Epithelial cell of prostate (primary cell): ENCODE measurements at regions not wholly inside any gene's neighbourhood (a gene's known extent, or its start where the extent isn't known, plus 50 kb on each side); places are given as distances from the start of the nearest gene placed in this dataset.

Experiments used
- DNase-seq: peaks from one replicate; pipeline ENCODE4 v3.0.0-alpha.2; 2011; ENCODE audit warnings: low read depth, low spot score
- H3K27ac ChIP-seq: fragments of 450-650 bp; 2 replicates; pipeline ENCODE4 v1.5.1; 2017; ENCODE audit warnings: mild to moderate bottlenecking

DNA sequence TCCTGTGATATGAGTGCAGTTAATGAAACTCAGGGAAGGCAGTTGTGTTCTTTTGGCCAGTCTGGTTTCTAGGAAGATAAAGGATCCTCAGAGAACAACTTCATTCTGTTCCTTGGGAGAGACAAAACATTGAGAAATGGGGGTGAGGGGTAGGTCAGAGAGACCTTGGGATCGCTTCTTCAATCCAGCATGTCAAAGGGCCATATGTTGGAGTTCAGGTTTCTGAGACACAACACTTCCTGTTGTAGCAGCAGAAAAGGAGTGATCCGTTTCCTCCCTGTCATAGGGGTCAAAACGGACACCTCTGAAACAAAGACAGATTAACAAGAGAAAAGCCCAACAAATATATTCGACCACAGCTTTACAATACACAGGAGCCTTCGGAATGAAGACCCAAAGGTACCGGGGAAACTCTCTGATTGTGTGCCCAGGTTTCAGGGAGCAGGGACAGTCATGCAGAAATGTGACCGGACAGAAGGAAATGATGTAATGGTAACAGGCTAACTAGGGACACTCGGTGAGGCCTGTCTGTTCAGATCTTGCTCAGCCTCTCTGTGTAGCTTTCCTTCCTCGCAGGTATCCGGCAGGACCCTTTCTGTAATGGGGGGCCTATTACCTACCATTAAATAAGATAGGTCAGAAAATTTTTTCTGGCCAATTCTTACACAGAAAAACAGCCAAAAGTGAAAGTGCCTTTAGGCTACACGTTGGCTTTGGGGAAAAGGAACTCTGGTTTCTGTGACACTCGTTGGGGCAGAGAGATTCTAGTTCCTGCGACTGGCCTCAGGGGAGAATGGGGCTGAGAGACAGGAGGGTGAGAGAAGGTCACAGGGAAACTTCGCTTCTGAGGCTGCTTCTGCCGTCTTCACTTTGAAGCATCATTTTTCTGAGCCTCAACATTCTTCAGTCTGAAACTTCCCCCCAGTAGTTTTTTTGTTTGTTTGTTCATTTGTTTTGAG, 103.3 kb upstream of the TLR3 start:
- no peak overlapping the region for H3K27ac ChIP-seq
- no peak for DNase-seq

DNA sequence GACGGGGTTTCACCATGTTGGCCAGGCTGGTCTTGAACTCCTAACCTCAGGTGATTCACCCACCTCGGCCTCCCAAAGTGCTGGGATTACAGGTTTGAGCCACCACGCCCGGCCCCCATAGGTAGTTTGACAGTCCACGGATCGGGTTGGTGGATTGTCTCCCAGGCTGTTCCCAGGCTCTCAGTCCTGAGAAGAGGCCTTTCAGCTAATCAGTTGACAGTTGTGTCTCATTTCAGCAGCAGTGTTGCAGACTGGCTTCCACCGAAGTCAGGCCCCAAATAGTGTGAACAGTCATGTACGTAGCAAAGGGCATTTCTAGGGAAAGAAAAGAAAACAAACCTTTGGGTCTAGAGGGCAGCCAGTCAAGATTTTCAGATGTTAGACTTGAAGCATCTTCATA, 102.4 kb upstream of the TLR3 start:
- H3K27ac ChIP-seq = no peak overlapping the region
- DNase-seq = no peak

DNA sequence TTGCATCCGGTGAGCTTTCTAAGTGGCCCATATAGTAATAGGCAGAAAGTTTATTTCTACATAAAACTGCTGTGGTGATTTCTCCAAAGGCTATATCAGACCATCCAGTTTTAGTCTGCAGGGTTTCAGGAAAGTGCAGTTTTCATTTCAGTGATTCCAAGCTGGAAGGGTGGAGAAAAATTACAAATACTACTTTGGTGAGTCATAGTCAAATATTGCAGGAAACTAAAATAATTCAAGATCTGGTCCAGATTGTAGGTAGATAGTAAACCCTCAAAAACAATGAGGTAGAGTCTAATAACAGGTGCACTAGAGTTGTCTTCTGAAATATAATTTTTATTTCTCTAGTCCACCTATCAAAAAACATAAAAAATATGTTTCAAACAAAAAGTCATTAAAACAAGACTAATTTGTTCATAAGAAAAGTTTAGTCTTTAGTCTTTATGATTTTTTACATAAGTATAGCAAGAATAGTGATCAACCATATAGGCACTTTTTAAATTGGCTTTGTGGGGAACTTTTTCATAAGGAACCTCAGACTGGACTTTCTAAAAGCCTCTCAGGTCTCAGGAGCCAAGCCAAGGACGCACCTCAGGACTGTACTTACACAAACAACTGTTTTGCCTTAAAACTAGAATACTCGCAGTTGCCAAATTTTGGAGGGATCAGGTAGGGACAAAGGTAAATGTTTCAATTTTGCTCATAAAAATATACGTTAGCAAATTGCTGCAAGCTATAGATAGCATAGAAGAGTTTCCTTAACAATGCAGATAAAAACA, 101.8 kb upstream of the TLR3 start:
- no peak for DNase-seq
- H3K27ac ChIP-seq = no peak overlapping the region

DNA sequence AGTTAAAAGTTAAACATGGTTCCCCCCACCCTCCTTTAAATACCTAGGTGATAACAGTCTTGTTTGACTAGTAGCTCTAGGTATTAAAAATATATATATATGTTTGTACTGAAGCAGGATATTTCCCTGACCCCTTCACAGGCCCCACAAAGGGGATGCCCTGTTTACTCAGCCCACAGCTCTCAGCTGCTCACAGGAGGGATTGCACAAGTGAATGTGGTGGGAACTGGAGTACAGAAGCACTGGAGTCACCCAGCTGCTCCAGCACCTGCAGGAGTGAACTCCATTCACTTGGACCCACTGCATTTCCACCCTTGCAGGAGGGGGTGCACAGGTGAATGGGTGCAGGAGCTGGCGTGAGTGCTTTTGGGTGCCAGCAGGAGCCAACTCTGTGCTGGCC, 99.3 kb upstream of the TLR3 start:
- no peak overlapping the region for H3K27ac ChIP-seq
- no peak for DNase-seq

DNA sequence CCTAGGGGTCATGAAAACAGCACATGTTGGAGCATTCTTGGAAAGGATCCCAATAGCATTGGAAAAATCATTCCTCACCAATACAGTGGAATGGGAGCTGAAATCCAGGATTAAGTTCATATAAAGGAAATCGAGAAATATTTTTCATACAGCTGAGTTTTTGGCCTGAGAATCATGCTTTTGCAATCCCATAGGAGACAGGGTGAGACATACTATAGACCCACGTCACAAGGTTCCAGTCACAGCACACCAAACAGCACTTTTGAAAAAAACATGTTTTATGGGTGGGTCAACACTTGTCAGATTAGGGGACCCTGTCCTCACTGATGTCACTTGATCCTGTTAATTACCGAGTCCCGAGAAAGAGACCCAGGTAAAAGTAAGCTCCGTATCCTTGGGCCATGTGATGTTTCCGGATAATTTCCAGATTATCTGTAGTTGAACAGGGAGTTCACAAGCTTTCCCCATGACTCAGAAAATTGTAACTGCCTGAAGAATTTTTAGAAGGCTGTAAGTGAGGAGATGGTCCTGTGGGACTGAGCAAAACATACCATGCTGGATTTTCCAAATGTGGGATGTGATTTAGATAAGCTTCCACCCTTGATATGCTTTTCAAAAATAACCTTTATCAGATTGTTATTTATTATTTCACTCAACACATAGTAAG, 80.9 kb upstream of the TLR3 start:
- no peak for DNase-seq
- H3K27ac ChIP-seq = no peak overlapping the region

DNA sequence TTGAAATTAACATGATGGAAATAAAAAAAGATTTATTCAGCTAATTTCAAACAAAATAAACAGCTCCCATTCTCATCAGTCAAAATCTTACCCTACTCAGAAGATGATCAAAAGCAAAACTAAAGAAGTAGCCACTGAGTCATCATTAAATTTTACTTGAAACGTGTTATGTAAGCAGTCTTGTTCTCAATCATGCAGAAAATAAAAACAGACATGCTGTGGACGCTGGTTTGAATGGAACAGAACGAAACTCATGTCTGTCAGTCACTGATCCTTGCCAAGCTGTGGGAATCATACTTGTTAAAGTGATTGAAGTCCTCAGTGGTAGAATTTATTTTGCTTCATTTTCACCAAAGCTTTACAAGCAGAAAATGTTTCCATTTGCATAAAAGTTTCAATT, 77.2 kb upstream of the TLR3 start:
- H3K27ac ChIP-seq = no peak overlapping the region
- no peak for DNase-seq

DNA sequence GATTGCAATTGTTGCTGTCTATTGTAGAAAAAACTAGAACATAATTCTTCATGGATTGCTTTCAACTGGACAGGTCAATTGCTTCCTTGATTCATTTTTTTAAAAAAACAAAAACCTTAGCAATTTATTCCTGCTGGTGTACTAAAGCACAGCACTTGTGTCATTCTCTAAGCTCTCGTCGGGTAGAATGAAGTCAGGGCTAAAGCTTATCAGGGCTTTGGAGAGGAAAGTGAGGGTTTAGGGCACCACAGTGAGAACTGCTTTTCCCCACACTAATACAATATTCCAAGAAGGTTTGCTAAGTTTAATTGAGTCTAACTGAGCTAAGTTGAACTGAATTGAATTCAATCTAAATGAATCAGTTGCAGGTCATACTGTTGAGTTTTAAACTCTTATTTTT, 76.4 kb upstream of the TLR3 start:
- DNase-seq = no peak
- no peak overlapping the region for H3K27ac ChIP-seq

DNA sequence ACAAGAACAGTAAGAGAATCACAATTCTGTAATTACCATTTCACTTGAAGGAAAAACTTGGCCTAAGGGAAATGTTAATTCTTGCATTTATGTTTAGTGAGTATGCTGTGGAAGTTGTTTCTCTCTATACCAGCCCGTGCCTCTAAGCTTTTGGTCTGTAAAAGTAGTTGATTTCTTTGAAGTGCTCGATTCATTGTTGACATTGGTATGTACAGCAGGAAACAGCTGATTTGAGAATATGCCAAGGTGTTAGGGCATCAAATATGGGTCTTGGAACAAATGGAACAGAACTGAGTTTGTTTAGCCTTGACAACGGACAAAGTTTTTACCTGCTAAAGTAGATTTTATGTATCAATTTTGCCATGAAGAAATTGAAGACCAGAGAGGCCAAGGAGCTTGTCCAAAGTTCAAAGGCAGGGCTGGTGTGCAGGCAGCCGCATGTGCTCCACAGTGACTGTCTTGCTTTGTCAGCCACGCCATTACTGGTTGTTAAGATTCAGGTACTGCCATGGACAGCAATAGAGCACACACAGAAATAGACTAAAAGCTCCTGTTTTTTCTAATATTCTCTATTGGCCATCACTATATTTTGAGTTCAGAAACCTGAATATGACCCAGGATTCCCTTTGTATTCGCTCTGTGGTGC, 75.5 kb upstream of the TLR3 start:
- no peak overlapping the region for H3K27ac ChIP-seq
- no peak for DNase-seq

DNA sequence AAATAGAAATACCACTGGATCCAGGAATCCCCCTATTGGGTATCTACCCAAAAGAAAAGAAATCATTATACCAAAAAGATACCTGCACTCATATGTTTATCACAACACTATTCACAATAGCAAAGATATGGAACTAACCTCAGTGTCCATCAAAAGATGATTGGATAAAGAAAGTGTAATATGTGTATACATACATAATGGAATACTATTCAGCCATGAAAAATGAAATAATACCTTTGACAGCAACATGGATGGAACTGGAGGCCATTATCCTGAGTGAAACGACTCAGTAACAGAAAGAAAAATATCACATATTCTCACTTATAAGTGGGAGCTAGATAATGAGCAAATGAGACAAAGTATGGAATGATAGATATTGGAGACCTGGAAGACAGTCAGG, 74.2 kb upstream of the TLR3 start:
- H3K27ac ChIP-seq = no peak overlapping the region
- DNase-seq = no peak

DNA sequence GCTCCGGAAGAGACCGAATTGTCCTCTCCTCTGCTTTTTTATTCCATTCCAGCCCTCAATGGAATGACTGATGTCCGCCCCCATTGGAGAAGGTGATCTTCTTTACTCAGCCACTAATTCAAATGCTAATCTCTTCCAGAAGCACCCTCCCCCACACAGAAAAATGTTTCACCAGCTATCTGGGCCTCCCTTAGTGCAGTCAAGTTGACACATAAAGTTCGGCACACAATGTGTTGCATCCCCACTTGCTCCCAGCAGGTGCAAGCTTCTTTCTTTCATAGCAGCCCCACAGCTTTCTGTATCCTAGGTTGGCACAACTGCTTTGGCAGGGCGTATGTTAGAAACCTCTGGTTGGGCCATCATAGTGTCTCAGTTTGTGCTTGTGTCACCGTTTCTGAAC, 73.3 kb upstream of the TLR3 start:
- DNase-seq = no peak
- H3K27ac ChIP-seq = no peak overlapping the region

DNA sequence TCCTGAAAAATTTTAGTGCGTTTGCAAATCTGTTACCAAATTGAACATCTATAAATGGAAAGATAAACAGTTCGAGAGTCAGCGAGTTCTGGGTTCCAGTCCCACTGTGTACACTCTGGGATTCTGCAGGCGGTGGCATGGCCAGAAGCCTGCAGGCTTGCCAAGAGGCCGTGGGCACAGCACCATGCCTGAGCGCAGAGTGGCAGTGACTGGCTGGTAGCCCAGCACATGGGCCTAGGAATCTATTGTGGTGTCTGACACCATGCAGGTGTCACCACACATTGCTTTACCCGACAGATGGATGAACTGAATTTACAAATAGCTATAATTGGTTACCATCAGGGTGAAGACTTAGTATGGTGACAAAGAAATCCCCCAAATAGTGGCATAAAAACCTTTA, 71.7 kb upstream of the TLR3 start:
- DNase-seq = no peak
- no peak overlapping the region for H3K27ac ChIP-seq

DNA sequence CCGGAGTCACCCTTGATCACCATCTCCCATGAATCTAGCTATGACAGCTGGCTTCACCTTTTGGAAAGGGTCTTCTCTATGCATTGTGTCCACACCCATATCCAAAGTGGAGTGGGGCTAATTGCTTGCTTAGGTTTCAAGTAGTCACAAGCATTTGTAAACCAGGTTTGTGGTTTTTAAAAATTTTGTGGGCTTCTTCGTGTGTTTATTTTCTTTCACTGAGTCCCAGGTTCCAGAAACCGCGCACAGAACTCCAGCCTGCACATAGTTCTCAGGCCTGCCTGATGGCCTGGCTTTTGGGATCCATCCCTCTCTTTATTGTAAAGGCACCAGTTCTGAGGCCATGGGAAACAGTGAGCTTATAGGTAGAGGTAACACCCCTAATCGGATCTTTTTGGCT, 70.2 kb upstream of the TLR3 start:
- DNase-seq = no peak
- H3K27ac ChIP-seq = no peak overlapping the region

DNA sequence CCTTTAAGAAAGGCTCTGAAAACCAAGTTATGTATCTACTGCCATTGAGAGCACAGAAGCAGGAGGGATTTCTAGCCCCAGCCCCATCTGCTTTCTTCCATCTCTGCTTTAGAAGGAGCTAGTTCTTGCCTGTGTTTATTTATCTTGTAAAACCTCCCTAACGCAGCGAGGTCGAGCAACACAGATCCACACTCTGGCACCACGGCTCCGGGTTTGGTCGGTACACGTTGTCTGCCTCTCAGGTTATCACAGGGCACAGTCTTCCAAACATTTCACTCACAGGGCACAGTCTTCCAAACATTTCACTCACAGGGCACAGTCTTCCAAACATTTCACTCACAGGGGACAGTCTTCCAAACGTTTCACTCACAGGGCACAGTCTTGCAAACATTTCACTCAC, 69.7 kb upstream of the TLR3 start:
- H3K27ac ChIP-seq = no peak overlapping the region
- no peak for DNase-seq

DNA sequence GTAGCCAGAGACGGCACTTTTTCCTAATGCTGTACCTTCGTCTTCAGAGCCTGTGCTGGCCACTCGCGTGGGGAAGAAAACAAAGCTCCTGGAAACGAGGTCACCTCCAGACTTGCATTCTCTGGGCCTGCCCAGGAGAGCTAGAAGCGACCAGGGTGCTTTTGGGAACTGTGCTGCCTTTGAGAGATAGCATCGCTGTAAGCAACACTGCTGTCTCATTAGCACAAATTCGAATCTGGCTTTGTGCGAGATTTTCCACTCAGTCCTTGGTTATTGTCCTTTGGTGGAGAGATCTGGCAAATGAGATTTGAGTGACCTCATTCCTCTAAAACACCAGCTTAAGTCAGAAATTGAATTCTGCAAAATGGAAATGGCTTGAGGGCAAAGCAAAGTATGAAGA, 66.1 kb upstream of the TLR3 start:
- no peak for DNase-seq
- H3K27ac ChIP-seq = no peak overlapping the region

DNA sequence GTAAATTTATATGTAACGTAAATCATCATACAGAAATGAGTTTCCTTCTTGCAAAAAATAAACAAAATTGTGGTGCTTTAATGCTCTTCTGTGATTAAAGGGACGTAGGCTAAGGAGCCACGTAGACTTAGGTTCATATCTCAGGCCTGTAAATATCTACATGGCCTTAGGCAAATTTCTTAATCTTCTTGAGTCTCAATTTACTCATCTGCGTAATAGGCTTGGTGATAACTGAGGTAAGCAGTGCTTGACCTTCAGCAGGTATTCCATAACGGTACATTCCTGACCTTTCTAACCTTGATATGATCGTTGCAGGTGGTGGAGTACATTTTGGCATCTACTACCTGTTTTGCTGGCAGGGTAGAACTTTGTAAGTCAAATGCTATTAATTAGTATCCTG, 65.2 kb upstream of the TLR3 start:
- no peak for DNase-seq
- H3K27ac ChIP-seq = no peak overlapping the region

DNA sequence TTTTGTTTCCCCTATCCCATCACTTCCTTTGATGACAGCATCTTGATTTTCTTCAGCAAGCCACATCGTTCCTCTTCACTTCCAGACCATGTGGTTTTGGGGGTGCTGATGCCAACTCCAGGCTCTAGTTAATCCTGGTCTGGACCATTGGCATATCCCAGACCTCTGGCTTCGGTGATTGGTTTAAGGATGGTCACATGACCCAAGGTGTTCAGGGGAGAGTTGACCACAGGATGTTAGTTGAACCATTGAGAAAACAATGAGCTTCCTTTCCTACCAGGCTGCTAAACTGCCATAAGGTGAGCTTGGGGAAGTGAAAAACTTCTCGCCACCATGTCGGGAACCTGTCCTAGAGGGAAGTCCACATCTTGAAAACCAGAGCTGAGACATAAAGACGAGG, 60.9 kb upstream of the TLR3 start:
- H3K27ac ChIP-seq = no peak overlapping the region
- DNase-seq = no peak

DNA sequence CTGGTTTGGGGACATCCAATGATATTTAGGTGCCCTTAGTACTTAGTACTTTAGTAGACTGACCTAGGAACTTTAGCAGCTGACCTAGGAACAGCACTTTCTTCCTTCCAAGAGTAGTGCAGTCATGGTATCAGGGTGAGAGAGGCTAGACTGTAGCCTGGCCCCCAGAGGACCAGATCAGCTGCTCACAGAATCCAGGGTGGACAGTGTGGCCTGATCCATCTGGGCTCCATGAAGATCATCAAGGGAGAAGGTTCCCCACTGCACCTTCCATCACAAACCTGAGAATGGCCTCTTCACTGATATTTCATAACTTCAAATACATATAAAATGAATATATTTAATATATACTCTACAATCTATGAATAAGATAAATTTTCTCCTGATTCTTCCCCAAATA, 59.0 kb upstream of the TLR3 start:
- no peak for DNase-seq

DNA sequence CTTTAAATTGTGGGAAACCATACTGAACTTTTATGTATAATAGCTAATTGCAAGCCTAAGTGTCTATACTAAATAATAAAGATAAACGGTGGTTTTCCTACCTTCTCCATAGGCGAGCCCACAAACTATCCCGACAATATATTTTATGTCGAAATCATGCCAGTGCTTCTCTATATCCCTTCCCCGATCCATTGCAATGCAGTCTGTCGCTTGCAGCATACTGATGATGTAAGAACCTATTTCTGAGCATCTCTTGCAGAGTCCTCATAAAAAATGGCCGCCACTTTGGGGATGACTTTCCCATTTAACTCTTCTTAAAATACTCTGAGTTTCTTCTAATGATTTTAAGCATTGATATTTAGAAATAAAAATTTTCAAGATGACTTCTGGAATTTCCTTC, 58.1 kb upstream of the TLR3 start:
- H3K27ac ChIP-seq = no peak overlapping the region
- DNase-seq = no peak

More for the DNA sequence above, 59.0 kb upstream of the TLR3 start:
- H3K27ac ChIP-seq = no peak overlapping the region

DNA sequence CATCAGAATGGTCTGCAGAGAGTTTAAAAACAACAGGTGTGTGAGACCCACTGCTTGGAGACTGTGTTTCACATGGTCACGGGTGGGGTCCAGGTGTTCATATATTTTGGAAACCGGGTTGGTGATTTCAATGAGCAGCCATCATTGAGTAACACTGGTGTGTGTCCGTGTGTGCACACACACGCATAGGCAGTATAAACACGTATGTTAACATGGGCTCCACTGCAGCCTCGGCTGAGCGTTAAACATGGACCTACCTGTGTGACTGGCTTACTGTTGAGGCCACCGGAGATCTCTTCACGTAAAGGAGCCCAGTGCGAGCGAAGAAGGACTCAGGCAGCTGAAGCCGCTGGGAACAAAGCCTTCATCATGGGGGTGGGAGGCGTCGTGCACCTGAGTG, 56.9 kb upstream of the TLR3 start:
- DNase-seq = no peak

DNA sequence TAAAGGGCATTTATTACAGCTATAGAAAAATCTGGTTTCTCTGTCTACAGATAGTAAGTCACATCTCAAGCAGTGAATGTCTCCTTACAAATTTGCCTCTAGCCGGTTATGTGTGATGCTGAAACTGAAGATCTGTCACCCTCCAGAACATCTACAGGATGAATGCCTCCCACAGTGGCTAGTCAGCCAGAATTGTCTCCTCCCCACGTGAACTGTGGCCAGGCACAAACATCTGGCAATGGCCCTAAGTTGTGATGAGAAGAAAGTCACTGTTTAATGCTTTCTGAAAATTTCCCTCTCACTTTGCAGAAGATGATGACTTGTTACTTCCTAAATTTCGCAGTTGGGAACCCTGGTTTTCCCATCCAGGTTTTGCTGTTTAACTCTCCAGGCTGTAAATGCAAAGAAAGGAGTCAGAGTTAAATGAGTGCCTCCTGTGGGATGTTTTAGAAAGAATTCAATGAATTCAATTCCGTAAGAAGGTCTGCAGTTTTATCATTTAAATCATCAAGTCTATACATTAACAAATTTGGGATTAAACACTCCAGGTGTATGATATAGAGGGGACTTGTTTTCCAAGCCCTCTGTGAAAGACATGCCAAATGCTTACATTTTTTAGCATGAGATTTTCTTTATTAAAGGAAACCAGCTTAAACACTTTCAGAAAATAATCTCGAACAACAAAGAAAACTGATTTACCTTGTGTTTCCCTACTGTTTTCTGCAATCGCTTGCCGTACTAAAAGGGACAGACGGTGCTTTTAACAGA, 55.4 kb upstream of the TLR3 start:
- DNase-seq = no peak

More for the DNA sequence above, 56.9 kb upstream of the TLR3 start:
- H3K27ac ChIP-seq = no peak overlapping the region

More for the DNA sequence above, 55.4 kb upstream of the TLR3 start:
- H3K27ac ChIP-seq = no peak overlapping the region
